Endothelial cell of umbilical vein (primary cell): ENCODE measurements at regions not wholly inside any gene's neighbourhood (a gene's known extent, or its start where the extent isn't known, plus 50 kb on each side); places are given as distances from the start of the nearest gene placed in this dataset.

Experiments used
- BruUV-seq: library from RNA; stranded (reverse); fragments of 400-500 nt; replicated peaks from 2 replicates; lab custom pipeline; 2021; lab: Mats Ljungman, UMichigan
- CTCF ChIA-PET: fragments of 300-600, 350-600 bp; sonication (Branson Sonifier 250); formaldehyde crosslinking; loops from one replicate; lab custom pipeline; 2021; ENCODE audit warnings: antibody characterized with exemption, inconsistent platforms; lab: Charles Lee
- POLR2A ChIA-PET: fragments of 300-600, 350-600 bp; sonication (Branson Sonifier 250); formaldehyde crosslinking; loops from one replicate; lab custom pipeline; 2021; ENCODE audit warnings: antibody characterized with exemption, inconsistent platforms; lab: Charles Lee
- DNase-seq: peaks from one replicate; pipeline ENCODE4 v3.0.0-alpha.2; 2011; ENCODE audit warnings: low read depth, low spot score
- FAIRE-seq: peaks from 2 replicates; lab custom pipeline; 2011; peaks lifted over from hg19 to GRCh38; lab: Jason Lieb, UNC
- H2AFZ ChIP-seq: 2 replicates; pipeline ENCODE4 v1.6.0; 2012; ENCODE audit warnings: low read depth, low read length, control low read depth, inconsistent platforms
- H3K27ac ChIP-seq: 2 replicates; pipeline ENCODE4 v1.5.1; 2011; ENCODE audit warnings: low read depth, mild to moderate bottlenecking, control low read depth, low read length, moderate library complexity; ENCODE audit not compliant: insufficient read depth
- H3K27me3 ChIP-seq, 2 experiments: 2 replicates each; pipeline versions ENCODE4 v1.6.0 to v1.6.1; 2011; ENCODE audit warnings: low read length in 2 of 2, mixed read lengths in 1 of 2; ENCODE audit not compliant: control insufficient read depth in 2 of 2, insufficient read depth in 2 of 2
- H3K36me3 ChIP-seq, 2 experiments: 2 replicates in 1 of 2; 3 replicates in 1 of 2; pipeline ENCODE4 v1.5.1; 2011; ENCODE audit warnings: low read length in 2 of 2, mild to moderate bottlenecking in 1 of 2, moderate library complexity in 1 of 2; ENCODE audit not compliant: control insufficient read depth in 2 of 2, insufficient read depth in 2 of 2; ENCODE audit errors: extremely low read depth in 1 of 2
- H3K4me1 ChIP-seq: 3 replicates; pipeline ENCODE4 v1.5.1; 2011; ENCODE audit warnings: mild to moderate bottlenecking, low read length; ENCODE audit not compliant: control insufficient read depth, insufficient read depth; ENCODE audit errors: extremely low read depth
- H3K4me2 ChIP-seq: 2 replicates; pipeline ENCODE4 v1.6.1; 2011; ENCODE audit warnings: low read length, control low read depth, mixed read lengths; ENCODE audit not compliant: insufficient read depth
- H3K4me3 ChIP-seq, 3 experiments: fragments of 200-600 bp in 1 of 3; sonication (generic), shearing (Covaris generic) in 1 of 3; replicated peaks in 1 of 3; 2 replicates each; pipeline ENCODE4 v1.5.1; 2011 to 2016; ENCODE audit warnings: control low read depth in 3 of 3, low read length in 3 of 3, mild to moderate bottlenecking in 2 of 3, inconsistent platforms in 1 of 3, low read depth in 1 of 3, moderate library complexity in 1 of 3; ENCODE audit not compliant: insufficient read depth in 1 of 3
- H3K79me2 ChIP-seq: 2 replicates; pipeline ENCODE4 v1.6.0; 2012; ENCODE audit warnings: low read length, inconsistent platforms; ENCODE audit not compliant: control insufficient read depth, insufficient read depth
- H3K9ac ChIP-seq: replicated peaks from 2 replicates; pipeline ENCODE3; 2011; ENCODE audit warnings: low read length, control low read depth; ENCODE audit not compliant: insufficient read depth; ENCODE audit errors: extremely low read depth
- H3K9me1 ChIP-seq: replicated peaks from 3 replicates; pipeline ENCODE4 v1.6.0; 2011; ENCODE audit warnings: mild to moderate bottlenecking, low read length; ENCODE audit not compliant: control insufficient read depth, insufficient read depth; ENCODE audit errors: extremely low read depth
- H3K9me3 ChIP-seq: replicated peaks from 2 replicates; pipeline ENCODE4 v1.5.1; 2012; ENCODE audit warnings: low read length, inconsistent platforms; ENCODE audit not compliant: control insufficient read depth, insufficient read depth
- H4K20me1 ChIP-seq: replicated peaks from 2 replicates; pipeline ENCODE3; 2011; ENCODE audit warnings: mild to moderate bottlenecking, low read length; ENCODE audit not compliant: control insufficient read depth, insufficient read depth; ENCODE audit errors: extremely low read depth
- CTCF ChIP-seq, 2 donors: IDR thresholded peaks; 1 replicate in 1 of 2; 2 replicates in 1 of 2; pipeline ENCODE4 v1.5.1; 2011; ENCODE audit warnings: low read length in 2 of 2, mild to moderate bottlenecking in 2 of 2, moderate library complexity in 2 of 2, control low read depth in 1 of 2, inconsistent platforms in 1 of 2, low read depth in 1 of 2; ENCODE audit not compliant: insufficient read depth in 1 of 2; ENCODE audit errors: extremely low read depth in 1 of 2
- EZH2 ChIP-seq: IDR thresholded peaks from 2 replicates; pipeline ENCODE4 v1.6.1; 2012; ENCODE audit warnings: borderline replicate concordance, low read depth, mild to moderate bottlenecking, moderate library complexity, low read length, inconsistent platforms; ENCODE audit not compliant: severe bottlenecking
- FOS ChIP-seq: IDR thresholded peaks from 2 replicates; pipeline ENCODE4 v1.6.1; 2011; ENCODE audit warnings: mild to moderate bottlenecking, low read length, moderate library complexity, borderline replicate concordance; ENCODE audit not compliant: insufficient read depth
- GATA2 ChIP-seq: IDR thresholded peaks from 2 replicates; pipeline ENCODE4 v1.7.0; 2011; ENCODE audit warnings: low read depth, mild to moderate bottlenecking, moderate library complexity, mixed read lengths, low read length; ENCODE audit not compliant: insufficient read length, insufficient read depth
- JUN ChIP-seq: IDR thresholded peaks from 2 replicates; pipeline ENCODE4 v1.6.1; 2011; ENCODE audit warnings: borderline replicate concordance, low read depth; ENCODE audit not compliant: insufficient read length, insufficient read depth
- MAX ChIP-seq: IDR thresholded peaks from 2 replicates; pipeline ENCODE4 v1.6.1; 2011; ENCODE audit not compliant: insufficient read depth, insufficient read length
- MYC ChIP-seq: IDR thresholded peaks from one replicate; pipeline ENCODE4 v1.6.1; 2011; ENCODE audit warnings: mild to moderate bottlenecking, low read depth, low read length
- POLR2A ChIP-seq: IDR thresholded peaks from 2 replicates; pipeline ENCODE4 v1.6.1; 2012; ENCODE audit warnings: low read depth, mild to moderate bottlenecking, control low read depth, low read length
- POLR2AphosphoS5 ChIP-seq: IDR thresholded peaks from 2 replicates; pipeline ENCODE4 v1.6.1; 2012; ENCODE audit warnings: low read depth, mild to moderate bottlenecking, control low read depth, low read length, moderate library complexity; ENCODE audit not compliant: insufficient read depth
- dilution Hi-C: fragments of 300-500 bp; cut with MboI; formaldehyde crosslinking; loops from one replicate; pipeline ENCODE4 v1.15.0; 2019; ENCODE audit warnings: low sequenced_read_pairs; ENCODE audit not compliant: extremely low pct_ligation_motif_present
- intact Hi-C: fragments of 100-400 bp; cut with micrococcal nuclease; formaldehyde crosslinking; loops from one replicate; pipeline ENCODE4 v1.10.0; 2022

GRCh38 chr13:48852911-48853727 is 122.6 kb upstream of the FNDC3A start:
- TF ChIP-seq CTCF (IDR thresholded peaks at IDR 0.05; ENCODE audit: extremely low read depth in 1 of 2, insufficient read depth in 1 of 2, low read depth in 1 of 2, low read length in 2 of 2) (no peak), POLR2A (no peak), GATA2 (no peak), EZH2 (no peak), MYC (no peak), MAX (no peak), JUN (no peak), POLR2AphosphoS5 (no peak), FOS (no peak)
- H3K4me1 ChIP-seq, result peaks cover 9% of the 10 kb centered on the region
- H3K36me3 ChIP-seq, result no peaks in the 10 kb centered on the region
- no peaks in the 10 kb centered on the region for H3K9me1 ChIP-seq
- no TSS peak for BruUV-seq
- POLR2A ChIA-PET, result no interaction called here
- no peaks in the 10 kb centered on the region for H3K27me3 ChIP-seq
- intact Hi-C loops (loop anchor here (5.0 kb wide), 1 partner anchor 39 kb away; no protein-coding TSS in a partner anchor), dilution Hi-C loops (no loop called here)
- FAIRE-seq, result no peak
- H3K9me3 ChIP-seq, result no peaks in the 10 kb centered on the region
- no peaks in the 10 kb centered on the region for H4K20me1 ChIP-seq
- H3K9ac ChIP-seq, result no peak overlapping the region
- CTCF ChIA-PET, result interaction anchor here (0.7 to 1.4 kb wide), 5 partner anchors 21 to 428 kb away, joined by 3 to 4 read pairs (median 3); partner anchors contain the start of gene FNDC3A
- H3K4me2 ChIP-seq, result peak overlapping the region; percentile 41
- H3K79me2 ChIP-seq, result no peaks in the 10 kb centered on the region
- no peak overlapping the region for H3K4me3 ChIP-seq
- H2AFZ ChIP-seq, result peak overlapping the region; percentile 0
- DNase-seq, result no peak
- H3K27ac ChIP-seq, result no peak overlapping the region
